ENCODE measurements at regions not wholly inside any gene's neighbourhood (a gene's known extent, or its start where the extent isn't known, plus 50 kb on each side); places are given as distances from the start of the nearest gene placed in this dataset.
"Not testable (repeated sequence)": the region's sequence is repeated elsewhere in the genome, so short reads cannot be mapped to it uniquely, and the experiment has no call there.

GRCh38 chr7:84895563-84895962 lies 291.3 kb downstream of the SEMA3D start:
- ChIA-PET RAD21 (ENCODE audit: low non-redundant PET in 1 of 2, low total read pairs in 2 of 2, uncharacterized antibody in 2 of 2, unreplicated experiment in 2 of 2) (no interaction called here), POLR2A (no interaction called here), CTCF (no interaction called here)
- no TSS peak for BruUV-seq (replicated peaks)
- Histone ChIP-seq H3K36me3 (ENCODE audit: control insufficient read depth in 1 of 2, insufficient read depth in 2 of 2, low read length in 2 of 2) (no peaks in the 10 kb centered on the region), H3K79me2 (ENCODE audit: insufficient read depth, low read length) (no peaks in the 10 kb centered on the region), H3K9me3 (ENCODE audit: control insufficient read depth in 1 of 2, insufficient read depth in 1 of 2, low read depth in 1 of 2, low read length in 2 of 2) (no peaks in the 10 kb centered on the region), H3K27ac (ENCODE audit: low read depth, low read length) (no peak overlapping the region), H3K4me2 (ENCODE audit: low read length) (no peak overlapping the region), H3K27me3 (ENCODE audit: insufficient read depth, low read length) (no peaks in the 10 kb centered on the region), H3K9me2 (ENCODE audit: insufficient read depth) (no peaks in the 10 kb centered on the region), H4K20me1 (ENCODE audit: insufficient read depth) (no peaks in the 10 kb centered on the region), H3K4me1 (ENCODE audit: control insufficient read depth in 1 of 2, insufficient read depth in 2 of 2, low read length in 2 of 2) (no peaks in the 10 kb centered on the region), H3K9ac (ENCODE audit: low read length) (no peak overlapping the region), H3K4me3 (replicated peaks in 1 of 2; ENCODE audit: low read depth in 1 of 2, low read length in 2 of 2) (no peak overlapping the region), H2AFZ (ENCODE audit: low read depth, low read length, poor library complexity, severe bottlenecking) (no peak overlapping the region)
- intact Hi-C loops (cut with micrococcal nuclease) = no loop called here
- DNase-seq (ENCODE audit: low read depth, low spot score) (no peak), ATAC-seq (no peak)
- TF ChIP-seq, protein P1, sequence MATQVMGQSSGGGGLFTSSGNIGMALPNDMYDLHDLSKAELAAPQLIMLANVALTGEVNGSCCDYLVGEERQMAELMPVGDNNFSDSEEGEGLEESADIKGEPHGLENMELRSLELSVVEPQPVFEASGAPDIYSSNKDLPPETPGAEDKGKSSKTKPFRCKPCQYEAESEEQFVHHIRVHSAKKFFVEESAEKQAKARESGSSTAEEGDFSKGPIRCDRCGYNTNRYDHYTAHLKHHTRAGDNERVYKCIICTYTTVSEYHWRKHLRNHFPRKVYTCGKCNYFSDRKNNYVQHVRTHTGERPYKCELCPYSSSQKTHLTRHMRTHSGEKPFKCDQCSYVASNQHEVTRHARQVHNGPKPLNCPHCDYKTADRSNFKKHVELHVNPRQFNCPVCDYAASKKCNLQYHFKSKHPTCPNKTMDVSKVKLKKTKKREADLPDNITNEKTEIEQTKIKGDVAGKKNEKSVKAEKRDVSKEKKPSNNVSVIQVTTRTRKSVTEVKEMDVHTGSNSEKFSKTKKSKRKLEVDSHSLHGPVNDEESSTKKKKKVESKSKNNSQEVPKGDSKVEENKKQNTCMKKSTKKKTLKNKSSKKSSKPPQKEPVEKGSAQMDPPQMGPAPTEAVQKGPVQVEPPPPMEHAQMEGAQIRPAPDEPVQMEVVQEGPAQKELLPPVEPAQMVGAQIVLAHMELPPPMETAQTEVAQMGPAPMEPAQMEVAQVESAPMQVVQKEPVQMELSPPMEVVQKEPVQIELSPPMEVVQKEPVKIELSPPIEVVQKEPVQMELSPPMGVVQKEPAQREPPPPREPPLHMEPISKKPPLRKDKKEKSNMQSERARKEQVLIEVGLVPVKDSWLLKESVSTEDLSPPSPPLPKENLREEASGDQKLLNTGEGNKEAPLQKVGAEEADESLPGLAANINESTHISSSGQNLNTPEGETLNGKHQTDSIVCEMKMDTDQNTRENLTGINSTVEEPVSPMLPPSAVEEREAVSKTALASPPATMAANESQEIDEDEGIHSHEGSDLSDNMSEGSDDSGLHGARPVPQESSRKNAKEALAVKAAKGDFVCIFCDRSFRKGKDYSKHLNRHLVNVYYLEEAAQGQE (IDR thresholded peaks at IDR 0.05; ENCODE audit: low read depth) = no peak
- TF ChIP-seq, protein P2, sequence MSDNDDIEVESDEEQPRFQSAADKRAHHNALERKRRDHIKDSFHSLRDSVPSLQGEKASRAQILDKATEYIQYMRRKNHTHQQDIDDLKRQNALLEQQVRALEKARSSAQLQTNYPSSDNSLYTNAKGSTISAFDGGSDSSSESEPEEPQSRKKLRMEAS (IDR thresholded peaks at IDR 0.05) = no peak
- TF ChIP-seq SP1 (IDR thresholded peaks at IDR 0.05; ENCODE audit: low read depth) = no peak
- no peak for TF ChIP-seq SIN3A (IDR thresholded peaks at IDR 0.05; ENCODE audit: low read depth)
- no peak for TF ChIP-seq SRF (IDR thresholded peaks at IDR 0.05; ENCODE audit: low read depth)
- TF ChIP-seq ZBTB33 (IDR thresholded peaks at IDR 0.05; ENCODE audit: extremely low read depth, insufficient replicate concordance, low read length) = no peak
- TF ChIP-seq ZFX (IDR thresholded peaks at IDR 0.05) = no peak
- no peak for TF ChIP-seq EZH2 (IDR thresholded peaks at IDR 0.05)
- no peak for TF ChIP-seq EGR1 (IDR thresholded peaks at IDR 0.05; ENCODE audit: low read depth)
- no peak for TF ChIP-seq YY1 (IDR thresholded peaks at IDR 0.05; ENCODE audit: extremely low read depth, insufficient replicate concordance, low read depth, low read length)
- no peak for TF ChIP-seq JUND (IDR thresholded peaks at IDR 0.05)

- H3K9ac ChIP-seq (ENCODE audit: low read length); RAD21 ChIA-PET (ENCODE audit: low non-redundant PET in 1 of 2, low total read pairs in 2 of 2, uncharacterized antibody in 2 of 2, unreplicated experiment in 2 of 2); H3K4me2 ChIP-seq (ENCODE audit: low read length); intact Hi-C loops (cut with micrococcal nuclease); H3K27me3 ChIP-seq (ENCODE audit: insufficient read depth, low read length); H2AFZ ChIP-seq (ENCODE audit: low read depth, low read length, poor library complexity, severe bottlenecking); H3K4me1 ChIP-seq (ENCODE audit: control insufficient read depth in 1 of 2, insufficient read depth in 2 of 2, low read length in 2 of 2); H3K4me3 ChIP-seq (replicated peaks in 1 of 2; ENCODE audit: low read depth in 1 of 2, low read length in 2 of 2); H4K20me1 ChIP-seq (ENCODE audit: insufficient read depth); DNase-seq (ENCODE audit: low read depth, low spot score); H3K9me3 ChIP-seq (ENCODE audit: control insufficient read depth in 1 of 2, insufficient read depth in 1 of 2, low read depth in 1 of 2, low read length in 2 of 2); POLR2A ChIA-PET; H3K79me2 ChIP-seq (ENCODE audit: insufficient read depth, low read length); H3K36me3 ChIP-seq (ENCODE audit: control insufficient read depth in 1 of 2, insufficient read depth in 2 of 2, low read length in 2 of 2); BruUV-seq (replicated peaks); ATAC-seq; H3K9me2 ChIP-seq (ENCODE audit: insufficient read depth); H3K27ac ChIP-seq (ENCODE audit: low read depth, low read length); CTCF ChIA-PET: not testable (repeated sequence)
Measured at GRCh38 chr7:84883570-84883969, 303.3 kb downstream of the SEMA3D start.

All from HCT116 (cell line).